HEK293 (cell line): ENCODE measurements at regions not wholly inside any gene's neighbourhood (a gene's known extent, or its start where the extent isn't known, plus 50 kb on each side); places are given as distances from the start of the nearest gene placed in this dataset.

Experiments
- CTCF ChIA-PET: fragments of 350-600 bp; formaldehyde crosslinking; extraction: SDS; loops from one replicate; lab custom pipeline; 2021; ENCODE audit warnings: antibody characterized with exemption; lab: Yijun Ruan, JAX
- POLR2A ChIA-PET: fragments of 300-600 bp; formaldehyde crosslinking; extraction: SDS; loops from one replicate; lab custom pipeline; 2020; ENCODE audit warnings: antibody characterized with exemption, inconsistent platforms; lab: Yijun Ruan, JAX
- H3K27ac ChIP-seq: fragments of 200-500 bp; sonication (Bioruptor generic); 2 replicates; pipeline ENCODE4 v1.5.1; 2014; ENCODE audit warnings: low read depth, low read length, control low read depth, inconsistent platforms; ENCODE audit errors: extremely low read depth
- H3K36me3 ChIP-seq, 2 experiments: fragments of 200-500 bp in 1 of 2; sonication (Bioruptor generic) in 1 of 2; 1 replicate in 1 of 2; 2 replicates in 1 of 2; pipeline ENCODE4 v1.5.1; 2014 to 2017; ENCODE audit warnings: inconsistent platforms in 2 of 2, low read length in 2 of 2; ENCODE audit not compliant: control insufficient read depth in 2 of 2, insufficient read depth in 1 of 2
- H3K4me1 ChIP-seq: fragments of 200-500 bp; sonication (Bioruptor generic); 2 replicates; pipeline ENCODE4 v1.5.1; 2014; ENCODE audit warnings: mild to moderate bottlenecking, low read length, inconsistent platforms; ENCODE audit not compliant: control insufficient read depth, insufficient read depth
- H3K4me3 ChIP-seq: 2 replicates; pipeline ENCODE4 v1.5.1; 2011; ENCODE audit warnings: low read depth, mild to moderate bottlenecking, control low read depth, low read length, moderate library complexity
- H3K9me3 ChIP-seq: fragments of 200-500 bp; sonication (Bioruptor generic); 2 replicates; pipeline ENCODE4 v1.5.1; 2014; ENCODE audit warnings: low read depth, low read length, inconsistent platforms; ENCODE audit not compliant: control insufficient read depth, insufficient read depth
- EGR2 ChIP-seq: fragments of 450-650 bp; formaldehyde crosslinking; IDR thresholded peaks from 2 replicates; pipeline ENCODE4 v1.5.1; 2016; ENCODE audit warnings: low read depth, missing biosample characterization, missing genetic modification characterization
- KLF10 ChIP-seq: fragments of 450-650 bp; IDR thresholded peaks from 2 replicates; pipeline ENCODE4 v1.5.1; 2018; ENCODE audit warnings: missing biosample characterization, mild to moderate bottlenecking, missing genetic modification characterization
- MZF1 ChIP-seq: fragments of 450-650 bp; formaldehyde crosslinking; IDR thresholded peaks from 2 replicates; pipeline ENCODE4 v1.5.1; 2017; ENCODE audit warnings: missing biosample characterization, missing genetic modification characterization, borderline replicate concordance
- SETDB1 ChIP-seq: IDR thresholded peaks from one replicate; pipeline ENCODE4 v1.6.1; 2017; ENCODE audit warnings: mild to moderate bottlenecking, low read length, moderate library complexity, mixed read lengths; ENCODE audit not compliant: insufficient read length
- ZFHX2 ChIP-seq: fragments of 450-650 bp; formaldehyde crosslinking; conservative IDR thresholded peaks from 2 replicates; pipeline ENCODE4 v1.5.1; 2016; ENCODE audit warnings: missing biosample characterization, missing genetic modification characterization
- ZNF2 ChIP-seq: fragments of 450-650 bp; formaldehyde crosslinking; IDR thresholded peaks from 2 replicates; pipeline ENCODE4 v1.5.1; 2016; ENCODE audit warnings: missing biosample characterization, missing genetic modification characterization
- ZNF302 ChIP-seq: fragments of 450-650 bp; formaldehyde crosslinking; IDR thresholded peaks from 2 replicates; pipeline ENCODE4 v1.5.1; 2016; ENCODE audit warnings: missing biosample characterization, missing genetic modification characterization, low read depth
- ZNF426 ChIP-seq: fragments of 450-650 bp; formaldehyde crosslinking; IDR thresholded peaks from 2 replicates; pipeline ENCODE4 v1.5.1; 2017; ENCODE audit warnings: missing biosample characterization, missing genetic modification characterization, mild to moderate bottlenecking, inconsistent platforms, moderate library complexity
- ZNF621 ChIP-seq: fragments of 450-650 bp; formaldehyde crosslinking; IDR thresholded peaks from 2 replicates; pipeline ENCODE4 v1.5.1; 2017; ENCODE audit warnings: missing biosample characterization, missing genetic modification characterization
- ZNF701 ChIP-seq: fragments of 450-650 bp; formaldehyde crosslinking; IDR thresholded peaks from 2 replicates; pipeline ENCODE4 v1.5.1; 2016; ENCODE audit warnings: missing biosample characterization, missing genetic modification characterization
- ZNF76 ChIP-seq: fragments of 450-650 bp; formaldehyde crosslinking; IDR thresholded peaks from 2 replicates; pipeline ENCODE4; 2016; ENCODE audit warnings: low read depth, missing biosample characterization, missing genetic modification characterization, borderline replicate concordance
- ZNF785 ChIP-seq: fragments of 450-650 bp; formaldehyde crosslinking; IDR thresholded peaks from 2 replicates; pipeline ENCODE4 v1.5.1; 2016; ENCODE audit warnings: missing biosample characterization, missing genetic modification characterization
- TF ChIP-seq, protein P1 (sequence below): fragments of 450-650 bp; formaldehyde crosslinking; conservative IDR thresholded peaks from 2 replicates; pipeline ENCODE4 v1.5.1; 2016; ENCODE audit warnings: low read depth, missing biosample characterization, missing genetic modification characterization
- TF ChIP-seq, protein P2 (sequence below): fragments of 450-650 bp; formaldehyde crosslinking; IDR thresholded peaks from 2 replicates; pipeline ENCODE4 v1.5.1; 2016; ENCODE audit warnings: missing biosample characterization, missing genetic modification characterization
- TF ChIP-seq, protein P3 (sequence below): fragments of 450-650 bp; IDR thresholded peaks from 2 replicates; pipeline ENCODE4 v1.5.1; 2018; ENCODE audit warnings: missing biosample characterization, missing genetic modification characterization
- TF ChIP-seq, protein P4 (sequence below): fragments of 450-650 bp; formaldehyde crosslinking; IDR thresholded peaks from 2 replicates; pipeline ENCODE4 v1.5.1; 2016; ENCODE audit warnings: missing biosample characterization, missing genetic modification characterization
- TF ChIP-seq, protein P5 (sequence below): fragments of 450-650 bp; formaldehyde crosslinking; IDR thresholded peaks from 2 replicates; pipeline ENCODE4 v1.5.1; 2016; ENCODE audit warnings: missing biosample characterization, missing genetic modification characterization

DNA sequence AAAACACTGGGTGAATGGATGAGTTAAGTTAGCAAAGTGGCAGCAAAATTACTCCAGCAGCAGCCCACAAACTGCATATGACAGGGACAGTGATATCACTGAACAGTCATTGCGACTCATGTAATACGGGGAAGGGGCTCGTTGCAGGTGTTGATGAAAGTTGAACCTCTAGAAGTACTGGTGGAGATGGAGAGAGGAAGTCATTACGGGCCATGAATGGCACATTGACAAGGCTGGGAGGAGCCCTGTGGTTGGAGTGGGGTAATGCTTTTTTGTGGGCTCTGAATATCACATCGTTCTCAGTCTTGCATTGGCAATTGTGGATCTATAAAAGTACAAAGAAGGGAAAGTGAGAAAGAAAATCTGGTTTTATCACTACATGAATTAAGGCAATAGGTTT is 278.1 kb downstream of the ZPLD1 start:
- ChIA-PET POLR2A (no interaction called here), CTCF (interaction anchor here (0.6 kb wide), 1 partner anchor 416 kb away, joined by 3 read pairs; no protein-coding TSS in a partner anchor)
- Histone ChIP-seq H3K4me1 (no peaks in the 10 kb centered on the region), H3K36me3 (no peaks in the 10 kb centered on the region), H3K9me3 (no peaks in the 10 kb centered on the region), H3K27ac (no peak overlapping the region), H3K4me3 (no peak overlapping the region)
- TF ChIP-seq ZNF426 (no peak), SETDB1 (no peak), ZFHX2 (no peak), KLF10 (no peak)
- TF ChIP-seq, protein P1, sequence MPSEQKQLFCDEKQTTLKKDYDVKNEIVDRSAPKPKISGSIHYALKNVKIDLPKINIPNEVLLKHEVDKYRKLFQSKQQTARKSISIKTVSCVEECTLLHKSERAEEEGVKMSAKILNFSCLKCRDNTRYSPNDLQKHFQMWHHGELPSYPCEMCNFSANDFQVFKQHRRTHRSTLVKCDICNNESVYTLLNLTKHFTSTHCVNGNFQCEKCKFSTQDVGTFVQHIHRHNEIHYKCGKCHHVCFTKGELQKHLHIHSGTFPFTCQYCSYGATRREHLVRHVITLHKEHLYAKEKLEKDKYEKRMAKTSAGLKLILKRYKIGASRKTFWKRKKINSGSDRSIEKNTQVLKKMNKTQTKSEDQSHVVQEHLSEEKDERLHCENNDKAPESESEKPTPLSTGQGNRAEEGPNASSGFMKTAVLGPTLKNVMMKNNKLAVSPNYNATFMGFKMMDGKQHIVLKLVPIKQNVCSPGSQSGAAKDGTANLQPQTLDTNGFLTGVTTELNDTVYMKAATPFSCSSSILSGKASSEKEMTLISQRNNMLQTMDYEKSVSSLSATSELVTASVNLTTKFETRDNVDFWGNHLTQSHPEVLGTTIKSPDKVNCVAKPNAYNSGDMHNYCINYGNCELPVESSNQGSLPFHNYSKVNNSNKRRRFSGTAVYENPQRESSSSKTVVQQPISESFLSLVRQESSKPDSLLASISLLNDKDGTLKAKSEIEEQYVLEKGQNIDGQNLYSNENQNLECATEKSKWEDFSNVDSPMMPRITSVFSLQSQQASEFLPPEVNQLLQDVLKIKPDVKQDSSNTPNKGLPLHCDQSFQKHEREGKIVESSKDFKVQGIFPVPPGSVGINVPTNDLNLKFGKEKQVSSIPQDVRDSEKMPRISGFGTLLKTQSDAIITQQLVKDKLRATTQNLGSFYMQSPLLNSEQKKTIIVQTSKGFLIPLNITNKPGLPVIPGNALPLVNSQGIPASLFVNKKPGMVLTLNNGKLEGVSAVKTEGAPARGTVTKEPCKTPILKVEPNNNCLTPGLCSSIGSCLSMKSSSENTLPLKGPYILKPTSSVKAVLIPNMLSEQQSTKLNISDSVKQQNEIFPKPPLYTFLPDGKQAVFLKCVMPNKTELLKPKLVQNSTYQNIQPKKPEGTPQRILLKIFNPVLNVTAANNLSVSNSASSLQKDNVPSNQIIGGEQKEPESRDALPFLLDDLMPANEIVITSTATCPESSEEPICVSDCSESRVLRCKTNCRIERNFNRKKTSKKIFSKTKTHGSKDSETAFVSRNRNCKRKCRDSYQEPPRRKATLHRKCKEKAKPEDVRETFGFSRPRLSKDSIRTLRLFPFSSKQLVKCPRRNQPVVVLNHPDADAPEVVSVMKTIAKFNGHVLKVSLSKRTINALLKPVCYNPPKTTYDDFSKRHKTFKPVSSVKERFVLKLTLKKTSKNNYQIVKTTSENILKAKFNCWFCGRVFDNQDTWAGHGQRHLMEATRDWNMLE (tag by site-specific recombination) = no peak

DNA sequence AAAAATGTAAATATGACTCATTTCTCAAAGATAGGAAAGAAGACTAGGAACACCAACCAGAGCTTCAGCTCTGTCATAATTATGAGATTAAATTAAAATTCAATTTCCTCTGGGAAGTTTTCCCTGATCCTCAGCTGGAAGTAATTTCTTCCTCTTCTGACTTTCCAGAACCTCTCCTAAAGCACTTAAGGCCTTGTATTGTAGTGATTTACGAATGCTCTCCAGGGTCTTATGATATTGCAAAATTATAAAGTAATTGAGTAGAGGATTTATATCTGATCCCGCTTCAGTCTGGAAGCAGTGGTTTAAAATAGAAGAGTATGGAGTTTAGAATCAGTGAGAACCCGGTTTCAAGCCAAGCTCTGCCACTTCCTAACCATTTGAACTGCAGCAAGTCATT is 279.8 kb downstream of the ZPLD1 start:
- no peaks in the 10 kb centered on the region for H3K9me3 ChIP-seq
- CTCF ChIA-PET = interaction anchor here (1.1 kb wide), 1 partner anchor 166 kb away, joined by 3 read pairs; no protein-coding TSS in a partner anchor
- POLR2A ChIA-PET = no interaction called here
- no peaks in the 10 kb centered on the region for H3K36me3 ChIP-seq
- H3K4me1 ChIP-seq = no peaks in the 10 kb centered on the region
- no peak overlapping the region for H3K27ac ChIP-seq
- TF ChIP-seq, protein P2, sequence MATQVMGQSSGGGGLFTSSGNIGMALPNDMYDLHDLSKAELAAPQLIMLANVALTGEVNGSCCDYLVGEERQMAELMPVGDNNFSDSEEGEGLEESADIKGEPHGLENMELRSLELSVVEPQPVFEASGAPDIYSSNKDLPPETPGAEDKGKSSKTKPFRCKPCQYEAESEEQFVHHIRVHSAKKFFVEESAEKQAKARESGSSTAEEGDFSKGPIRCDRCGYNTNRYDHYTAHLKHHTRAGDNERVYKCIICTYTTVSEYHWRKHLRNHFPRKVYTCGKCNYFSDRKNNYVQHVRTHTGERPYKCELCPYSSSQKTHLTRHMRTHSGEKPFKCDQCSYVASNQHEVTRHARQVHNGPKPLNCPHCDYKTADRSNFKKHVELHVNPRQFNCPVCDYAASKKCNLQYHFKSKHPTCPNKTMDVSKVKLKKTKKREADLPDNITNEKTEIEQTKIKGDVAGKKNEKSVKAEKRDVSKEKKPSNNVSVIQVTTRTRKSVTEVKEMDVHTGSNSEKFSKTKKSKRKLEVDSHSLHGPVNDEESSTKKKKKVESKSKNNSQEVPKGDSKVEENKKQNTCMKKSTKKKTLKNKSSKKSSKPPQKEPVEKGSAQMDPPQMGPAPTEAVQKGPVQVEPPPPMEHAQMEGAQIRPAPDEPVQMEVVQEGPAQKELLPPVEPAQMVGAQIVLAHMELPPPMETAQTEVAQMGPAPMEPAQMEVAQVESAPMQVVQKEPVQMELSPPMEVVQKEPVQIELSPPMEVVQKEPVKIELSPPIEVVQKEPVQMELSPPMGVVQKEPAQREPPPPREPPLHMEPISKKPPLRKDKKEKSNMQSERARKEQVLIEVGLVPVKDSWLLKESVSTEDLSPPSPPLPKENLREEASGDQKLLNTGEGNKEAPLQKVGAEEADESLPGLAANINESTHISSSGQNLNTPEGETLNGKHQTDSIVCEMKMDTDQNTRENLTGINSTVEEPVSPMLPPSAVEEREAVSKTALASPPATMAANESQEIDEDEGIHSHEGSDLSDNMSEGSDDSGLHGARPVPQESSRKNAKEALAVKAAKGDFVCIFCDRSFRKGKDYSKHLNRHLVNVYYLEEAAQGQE = no peak
- no peak for TF ChIP-seq EGR2 (tag by site-specific recombination)
- no peak for TF ChIP-seq ZNF621
- no peak for TF ChIP-seq SETDB1
- TF ChIP-seq, protein P3, sequence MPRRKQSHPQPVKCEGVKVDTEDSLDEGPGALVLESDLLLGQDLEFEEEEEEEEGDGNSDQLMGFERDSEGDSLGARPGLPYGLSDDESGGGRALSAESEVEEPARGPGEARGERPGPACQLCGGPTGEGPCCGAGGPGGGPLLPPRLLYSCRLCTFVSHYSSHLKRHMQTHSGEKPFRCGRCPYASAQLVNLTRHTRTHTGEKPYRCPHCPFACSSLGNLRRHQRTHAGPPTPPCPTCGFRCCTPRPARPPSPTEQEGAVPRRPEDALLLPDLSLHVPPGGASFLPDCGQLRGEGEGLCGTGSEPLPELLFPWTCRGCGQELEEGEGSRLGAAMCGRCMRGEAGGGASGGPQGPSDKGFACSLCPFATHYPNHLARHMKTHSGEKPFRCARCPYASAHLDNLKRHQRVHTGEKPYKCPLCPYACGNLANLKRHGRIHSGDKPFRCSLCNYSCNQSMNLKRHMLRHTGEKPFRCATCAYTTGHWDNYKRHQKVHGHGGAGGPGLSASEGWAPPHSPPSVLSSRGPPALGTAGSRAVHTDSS (tag by site-specific recombination) = no peak
- H3K4me3 ChIP-seq = no peak overlapping the region

DNA sequence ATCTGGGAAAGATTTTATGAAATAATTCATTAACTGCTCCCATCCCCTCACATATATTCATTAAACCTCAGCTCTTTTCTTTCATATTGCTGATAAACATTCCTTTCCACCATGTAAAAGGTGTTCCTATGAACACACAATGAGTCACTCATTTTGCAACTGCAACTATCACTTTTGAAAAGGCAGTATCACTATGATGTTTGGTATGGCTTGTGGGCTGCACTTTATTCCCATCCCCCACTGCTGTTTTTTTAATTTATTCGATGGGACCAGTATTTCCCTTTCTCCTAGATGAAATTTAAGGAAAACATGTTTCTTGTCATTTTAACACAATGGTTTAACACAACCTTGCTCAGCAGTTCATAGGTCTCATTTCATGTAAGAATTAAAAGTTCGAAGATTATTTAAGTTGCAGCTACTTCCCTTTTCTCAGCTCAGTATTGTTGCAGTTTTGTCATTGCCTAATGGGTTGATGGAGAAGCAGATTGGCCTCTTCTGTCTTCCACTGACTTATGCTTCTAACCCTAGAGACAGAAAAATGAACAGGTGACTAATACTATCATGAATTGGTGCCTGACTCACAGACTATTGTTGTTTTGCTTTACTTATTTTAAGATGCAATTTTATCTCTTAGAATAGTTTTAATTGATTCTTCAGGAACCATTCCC is 280.3 kb downstream of the ZPLD1 start:
- CTCF ChIA-PET = no interaction called here
- POLR2A ChIA-PET = no interaction called here

More for the DNA sequence above, 280.3 kb downstream of the ZPLD1 start:
- TF ChIP-seq, protein P4, sequence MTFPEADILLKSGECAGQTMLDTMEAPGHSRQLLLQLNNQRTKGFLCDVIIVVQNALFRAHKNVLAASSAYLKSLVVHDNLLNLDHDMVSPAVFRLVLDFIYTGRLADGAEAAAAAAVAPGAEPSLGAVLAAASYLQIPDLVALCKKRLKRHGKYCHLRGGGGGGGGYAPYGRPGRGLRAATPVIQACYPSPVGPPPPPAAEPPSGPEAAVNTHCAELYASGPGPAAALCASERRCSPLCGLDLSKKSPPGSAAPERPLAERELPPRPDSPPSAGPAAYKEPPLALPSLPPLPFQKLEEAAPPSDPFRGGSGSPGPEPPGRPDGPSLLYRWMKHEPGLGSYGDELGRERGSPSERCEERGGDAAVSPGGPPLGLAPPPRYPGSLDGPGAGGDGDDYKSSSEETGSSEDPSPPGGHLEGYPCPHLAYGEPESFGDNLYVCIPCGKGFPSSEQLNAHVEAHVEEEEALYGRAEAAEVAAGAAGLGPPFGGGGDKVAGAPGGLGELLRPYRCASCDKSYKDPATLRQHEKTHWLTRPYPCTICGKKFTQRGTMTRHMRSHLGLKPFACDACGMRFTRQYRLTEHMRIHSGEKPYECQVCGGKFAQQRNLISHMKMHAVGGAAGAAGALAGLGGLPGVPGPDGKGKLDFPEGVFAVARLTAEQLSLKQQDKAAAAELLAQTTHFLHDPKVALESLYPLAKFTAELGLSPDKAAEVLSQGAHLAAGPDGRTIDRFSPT (tag by site-specific recombination) = no peak
- TF ChIP-seq MZF1 = no peak
- TF ChIP-seq ZNF785 = no peak
- TF ChIP-seq ZNF621 = no peak
- no peak for TF ChIP-seq ZNF2 (tag by site-specific recombination)
- no peak for TF ChIP-seq ZNF302 (tag by site-specific recombination)
- TF ChIP-seq ZNF76 (tag by site-specific recombination) = no peak
- TF ChIP-seq, protein P5, sequence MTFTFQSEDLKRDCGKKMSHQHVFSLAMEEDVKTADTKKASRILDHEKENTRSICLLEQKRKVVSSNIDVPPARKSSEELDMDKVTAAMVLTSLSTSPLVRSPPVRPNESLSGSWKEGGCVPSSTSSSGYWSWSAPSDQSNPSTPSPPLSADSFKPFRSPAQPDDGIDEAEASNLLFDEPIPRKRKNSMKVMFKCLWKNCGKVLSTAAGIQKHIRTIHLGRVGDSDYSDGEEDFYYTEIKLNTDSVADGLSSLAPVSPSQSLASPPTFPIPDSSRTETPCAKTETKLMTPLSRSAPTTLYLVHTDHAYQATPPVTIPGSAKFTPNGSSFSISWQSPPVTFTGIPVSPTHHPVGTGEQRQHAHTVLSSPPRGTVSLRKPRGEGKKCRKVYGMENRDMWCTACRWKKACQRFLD (tag by site-specific recombination) = no peak
- no peak for TF ChIP-seq ZNF701
- H3K36me3 ChIP-seq = no peaks in the 10 kb centered on the region
- no peaks in the 10 kb centered on the region for H3K4me1 ChIP-seq
- H3K4me3 ChIP-seq = no peak overlapping the region
- no peak overlapping the region for H3K27ac ChIP-seq
- no peaks in the 10 kb centered on the region for H3K9me3 ChIP-seq
